ENCODE measurements at regions not wholly inside any gene's neighbourhood (a gene's known extent, or its start where the extent isn't known, plus 50 kb on each side); places are given as distances from the start of the nearest gene placed in this dataset.

GRCh38 chr14:84029246-84029645 lies 1500.7 kb upstream of the FLRT2 start:
- Histone ChIP-seq H3K27ac (ENCODE audit: low read depth, low read length) (no peak overlapping the region), H3K79me1 (ENCODE audit: low read length) (no peaks in the 10 kb centered on the region), H3K4ac (ENCODE audit: low read depth, low read length) (no peak overlapping the region), H4K12ac (ENCODE audit: low read depth, low read length) (no peak overlapping the region), H3K4me3 (ENCODE audit: low read depth, low read length) (no peak overlapping the region), H3K18ac (ENCODE audit: low read length) (no peak overlapping the region), H3K79me2 (ENCODE audit: control insufficient read depth, insufficient read depth, low read length, poor library complexity) (no peaks in the 10 kb centered on the region), H3K36me3 (ENCODE audit: control insufficient read depth in 1 of 2, insufficient read depth in 2 of 2, low read length in 2 of 2) (no peaks in the 10 kb centered on the region), H3K9me3 (ENCODE audit: insufficient read depth, low read depth, low read length) (peaks cover 2% of the 10 kb centered on the region), H3K27me3 (ENCODE audit: insufficient read depth, low read length) (no peaks in the 10 kb centered on the region), H2BK12ac (ENCODE audit: low read length) (no peak overlapping the region), H4K8ac (ENCODE audit: low read depth, low read length) (no peak overlapping the region), H2BK5ac (ENCODE audit: low read depth, low read length, poor library complexity) (no peak overlapping the region), H3K14ac (ENCODE audit: low read length) (no peak overlapping the region), H3K9ac (ENCODE audit: low read length) (no peak overlapping the region), H3K4me1 (ENCODE audit: control insufficient read depth in 1 of 2, insufficient read depth in 2 of 2, low read length in 2 of 2) (no peaks in the 10 kb centered on the region), H3K4me2 (ENCODE audit: low read length) (no peak overlapping the region), H2BK120ac (ENCODE audit: insufficient read depth, low read length, poor library complexity) (no peak overlapping the region), H3K23ac (ENCODE audit: low read length) (no peak overlapping the region), H2AFZ (ENCODE audit: insufficient read depth, low read length, poor library complexity) (no peak overlapping the region), H4K91ac (ENCODE audit: low read depth, low read length) (no peak overlapping the region), H2AK5ac (ENCODE audit: low read length) (no peak overlapping the region)
- no peak for DNase-seq

DNA sequence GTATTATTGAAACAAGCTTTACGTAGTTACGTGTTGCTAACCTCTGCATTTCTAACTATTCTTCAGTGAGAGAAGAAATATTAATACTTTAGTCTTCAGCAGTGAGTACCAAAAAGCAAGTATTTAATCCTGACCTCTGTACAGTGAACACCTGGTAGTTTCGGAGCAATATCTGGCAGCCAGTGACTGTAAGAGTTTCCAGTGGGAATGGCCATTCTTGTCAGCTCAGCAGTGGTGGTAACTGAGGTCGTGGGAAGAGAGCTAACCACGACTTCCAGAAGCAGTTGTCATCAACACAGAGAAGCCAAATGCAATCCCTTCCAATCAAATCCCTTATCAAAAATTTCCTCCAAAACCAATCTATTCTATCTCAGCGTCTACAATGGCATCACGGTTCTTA lies 1500.2 kb upstream of the FLRT2 start:
- Histone ChIP-seq H3K18ac (ENCODE audit: low read length) (no peak overlapping the region), H3K23ac (ENCODE audit: low read length) (no peak overlapping the region), H4K91ac (ENCODE audit: low read depth, low read length) (no peak overlapping the region), H3K79me1 (ENCODE audit: low read length) (no peaks in the 10 kb centered on the region), H3K27ac (ENCODE audit: low read depth, low read length) (no peak overlapping the region), H2BK120ac (ENCODE audit: insufficient read depth, low read length, poor library complexity) (no peak overlapping the region), H3K27me3 (ENCODE audit: insufficient read depth, low read length) (no peaks in the 10 kb centered on the region), H2BK5ac (ENCODE audit: low read depth, low read length, poor library complexity) (no peak overlapping the region), H3K36me3 (ENCODE audit: control insufficient read depth in 1 of 2, insufficient read depth in 2 of 2, low read length in 2 of 2) (no peaks in the 10 kb centered on the region), H2AK5ac (ENCODE audit: low read length) (no peak overlapping the region), H3K9ac (ENCODE audit: low read length) (no peak overlapping the region), H3K79me2 (ENCODE audit: control insufficient read depth, insufficient read depth, low read length, poor library complexity) (no peaks in the 10 kb centered on the region), H4K8ac (ENCODE audit: low read depth, low read length) (no peak overlapping the region), H3K4me1 (ENCODE audit: control insufficient read depth in 1 of 2, insufficient read depth in 2 of 2, low read length in 2 of 2) (no peaks in the 10 kb centered on the region), H3K4me2 (ENCODE audit: low read length) (no peak overlapping the region), H3K4ac (ENCODE audit: low read depth, low read length) (no peak overlapping the region), H4K12ac (ENCODE audit: low read depth, low read length) (no peak overlapping the region), H2BK12ac (ENCODE audit: low read length) (peak overlapping the region; percentile 64), H3K9me3 (ENCODE audit: insufficient read depth, low read depth, low read length) (peaks cover 2% of the 10 kb centered on the region), H3K14ac (ENCODE audit: low read length) (no peak overlapping the region), H2AFZ (ENCODE audit: insufficient read depth, low read length, poor library complexity) (no peak overlapping the region), H3K4me3 (ENCODE audit: low read depth, low read length) (no peak overlapping the region)
- WGBS (ENCODE audit: extremely low coverage, insufficient coverage, insufficient read length), result 100% methylated on average over 2 of the region's 7 CpGs
- no peak for DNase-seq

GRCh38 chr14:84036840-84037239 lies 1493.1 kb upstream of the FLRT2 start:
- Histone ChIP-seq H3K18ac (ENCODE audit: low read length) (no peak overlapping the region), H2BK5ac (ENCODE audit: low read depth, low read length, poor library complexity) (no peak overlapping the region), H4K12ac (ENCODE audit: low read depth, low read length) (no peak overlapping the region), H2BK120ac (ENCODE audit: insufficient read depth, low read length, poor library complexity) (no peak overlapping the region), H3K4me3 (ENCODE audit: low read depth, low read length) (no peak overlapping the region), H2AK5ac (ENCODE audit: low read length) (no peak overlapping the region), H2BK12ac (ENCODE audit: low read length) (no peak overlapping the region), H3K23ac (ENCODE audit: low read length) (no peak overlapping the region), H2AFZ (ENCODE audit: insufficient read depth, low read length, poor library complexity) (no peak overlapping the region), H3K27ac (ENCODE audit: low read depth, low read length) (no peak overlapping the region), H4K91ac (ENCODE audit: low read depth, low read length) (no peak overlapping the region), H3K9ac (ENCODE audit: low read length) (no peak overlapping the region), H3K4me1 (ENCODE audit: control insufficient read depth in 1 of 2, insufficient read depth in 2 of 2, low read length in 2 of 2) (peaks cover 3% of the 10 kb centered on the region in 2 experiments), H3K14ac (ENCODE audit: low read length) (no peak overlapping the region), H4K8ac (ENCODE audit: low read depth, low read length) (no peak overlapping the region), H3K79me2 (ENCODE audit: control insufficient read depth, insufficient read depth, low read length, poor library complexity) (no peaks in the 10 kb centered on the region), H3K36me3 (ENCODE audit: control insufficient read depth in 1 of 2, insufficient read depth in 2 of 2, low read length in 2 of 2) (no peaks in the 10 kb centered on the region), H3K27me3 (ENCODE audit: insufficient read depth, low read length) (no peaks in the 10 kb centered on the region), H3K4me2 (ENCODE audit: low read length) (no peak overlapping the region), H3K79me1 (ENCODE audit: low read length) (peaks cover 3% of the 10 kb centered on the region), H3K9me3 (ENCODE audit: insufficient read depth, low read depth, low read length) (no peaks in the 10 kb centered on the region), H3K4ac (ENCODE audit: low read depth, low read length) (no peak overlapping the region)
- no CpG with 5 or more reads among the region's 1 CpG for WGBS (ENCODE audit: extremely low coverage, insufficient coverage, insufficient read length)
- no peak for DNase-seq

- DNase-seq, result no peak
- Histone ChIP-seq H3K4me1 (ENCODE audit: control insufficient read depth in 1 of 2, insufficient read depth in 2 of 2, low read length in 2 of 2) (peaks cover 3% of the 10 kb centered on the region in 2 experiments), H3K27me3 (ENCODE audit: insufficient read depth, low read length) (no peaks in the 10 kb centered on the region), H2BK5ac (ENCODE audit: low read depth, low read length, poor library complexity) (no peak overlapping the region), H3K14ac (ENCODE audit: low read length) (no peak overlapping the region), H3K9ac (ENCODE audit: low read length) (no peak overlapping the region), H2BK12ac (ENCODE audit: low read length) (no peak overlapping the region), H3K79me2 (ENCODE audit: control insufficient read depth, insufficient read depth, low read length, poor library complexity) (no peaks in the 10 kb centered on the region), H3K79me1 (ENCODE audit: low read length) (peaks cover 3% of the 10 kb centered on the region), H3K23ac (ENCODE audit: low read length) (no peak overlapping the region), H3K4ac (ENCODE audit: low read depth, low read length) (no peak overlapping the region), H4K12ac (ENCODE audit: low read depth, low read length) (no peak overlapping the region), H4K8ac (ENCODE audit: low read depth, low read length) (no peak overlapping the region), H3K9me3 (ENCODE audit: insufficient read depth, low read depth, low read length) (no peaks in the 10 kb centered on the region), H2AK5ac (ENCODE audit: low read length) (no peak overlapping the region), H2AFZ (ENCODE audit: insufficient read depth, low read length, poor library complexity) (no peak overlapping the region), H2BK120ac (ENCODE audit: insufficient read depth, low read length, poor library complexity) (peak overlapping the region; percentile 43), H4K91ac (ENCODE audit: low read depth, low read length) (no peak overlapping the region), H3K4me2 (ENCODE audit: low read length) (no peak overlapping the region), H3K18ac (ENCODE audit: low read length) (no peak overlapping the region), H3K36me3 (ENCODE audit: control insufficient read depth in 1 of 2, insufficient read depth in 2 of 2, low read length in 2 of 2) (no peaks in the 10 kb centered on the region), H3K27ac (ENCODE audit: low read depth, low read length) (peak overlapping the region; percentile 60), H3K4me3 (ENCODE audit: low read depth, low read length) (no peak overlapping the region)
- WGBS (ENCODE audit: extremely low coverage, insufficient coverage, insufficient read length), result no CpG with 5 or more reads among the region's 4 CpGs
Observed at GRCh38 chr14:84037593-84037992, 1492.4 kb upstream of the FLRT2 start.
